Right ventricle myocardium superior (tissue), 1 donor: ENCODE measurements at regions not wholly inside any gene's neighbourhood (a gene's known extent, or its start where the extent isn't known, plus 50 kb on each side); places are given as distances from the start of the nearest gene placed in this dataset.
"Not testable (repeated sequence)": the region's sequence is repeated elsewhere in the genome, so short reads cannot be mapped to it uniquely, and the experiment has no call there.

Experiments used
- ATAC-seq: fragments of 200-7000 bp; cut with Tn5 transposase; one replicate; pipeline ENCODE4 v1.9.1; 2020; ENCODE audit warnings: mild to moderate bottlenecking; ENCODE audit not compliant: poor library complexity
- DNase-seq: peaks from one replicate; pipeline ENCODE4 v3.0.0-alpha.2; 2020
- intact Hi-C: fragments of 100-400 bp; cut with DNase I; formaldehyde crosslinking; loops from one replicate; pipeline ENCODE4 v1.11.2; 2022
- donor health status: DM: no; HTN: yes; CAD: no; lungs with severe emphysema.

GRCh38 chr7:65576370-65576769 is 202.7 kb downstream of the ZNF92 start:
- ATAC-seq, intact Hi-C loops, DNase-seq: not testable (repeated sequence)

GRCh38 chr7:65582518-65583119 is 209.0 kb downstream of the ZNF92 start:
- DNase-seq, ATAC-seq, intact Hi-C loops: not testable (repeated sequence)

GRCh38 chr7:65602495-65602894 is 228.8 kb downstream of the ZNF92 start:
- intact Hi-C loops, DNase-seq, ATAC-seq: not testable (repeated sequence)

GRCh38 chr7:65609131-65609530 is 235.5 kb downstream of the ZNF92 start:
- DNase-seq (no peak), ATAC-seq (no peak)
- intact Hi-C loops: no loop called here

- intact Hi-C loops, DNase-seq, ATAC-seq: not testable (repeated sequence)
Measured at GRCh38 chr7:65613644-65614289, 240.1 kb downstream of the ZNF92 start.

- DNase-seq, intact Hi-C loops, ATAC-seq: not testable (repeated sequence)
Measured at GRCh38 chr7:65616111-65616510, 242.5 kb downstream of the ZNF92 start.

GRCh38 chr7:65620216-65620615 is 246.6 kb downstream of the ZNF92 start:
- DNase-seq, intact Hi-C loops, ATAC-seq: not testable (repeated sequence)

GRCh38 chr7:65621580-65622201 is 248.0 kb downstream of the ZNF92 start:
- ATAC-seq, intact Hi-C loops: not testable (repeated sequence)
- peak; percentile 52 for DNase-seq

- DNase-seq, ATAC-seq, intact Hi-C loops: not testable (repeated sequence)
Measured at GRCh38 chr7:65631236-65631635, 241.6 kb upstream of the VKORC1L1 start.

GRCh38 chr7:65633587-65634404 is 239.1 kb upstream of the VKORC1L1 start:
- ATAC-seq, DNase-seq, intact Hi-C loops: not testable (repeated sequence)

GRCh38 chr7:65638918-65639317 is 234.0 kb upstream of the VKORC1L1 start:
- intact Hi-C loops, DNase-seq, ATAC-seq: not testable (repeated sequence)

- ATAC-seq, intact Hi-C loops, DNase-seq: not testable (repeated sequence)
Measured at GRCh38 chr7:65639717-65640116, 233.2 kb upstream of the VKORC1L1 start.

- intact Hi-C loops, ATAC-seq, DNase-seq: not testable (repeated sequence)
Measured at GRCh38 chr7:65643498-65643897, 229.4 kb upstream of the VKORC1L1 start.

GRCh38 chr7:65647153-65647964 is 225.5 kb upstream of the VKORC1L1 start:
- DNase-seq, intact Hi-C loops: not testable (repeated sequence)
- peak; percentile 53 for ATAC-seq

GRCh38 chr7:65651174-65651573 is 221.7 kb upstream of the VKORC1L1 start:
- DNase-seq, intact Hi-C loops, ATAC-seq: not testable (repeated sequence)

GRCh38 chr7:65651826-65652592 is 220.9 kb upstream of the VKORC1L1 start:
- ATAC-seq, intact Hi-C loops, DNase-seq: not testable (repeated sequence)

- DNase-seq, ATAC-seq: not testable (repeated sequence)
Measured at GRCh38 chr7:65652669-65653068, 220.2 kb upstream of the VKORC1L1 start.

More at GRCh38 chr7:65652669-65653068, 220.2 kb upstream of the VKORC1L1 start:
- intact Hi-C loops: not testable (repeated sequence)
